ENCODE measurements at regions not wholly inside any gene's neighbourhood (a gene's known extent, or its start where the extent isn't known, plus 50 kb on each side); places are given as distances from the start of the nearest gene placed in this dataset.
"Not testable (repeated sequence)": the region's sequence is repeated elsewhere in the genome, so short reads cannot be mapped to it uniquely, and the experiment has no call there.

- peaks cover 11 to 16% of the 10 kb centered on the region in 2 experiments; a peak in 3 of 4 replicates for H3K9me3 ChIP-seq (ENCODE audit: control insufficient read depth in 1 of 2, insufficient read depth in 1 of 2, low read depth in 1 of 2, low read length in 2 of 2)
- RAD21 ChIA-PET (ENCODE audit: low non-redundant PET in 1 of 2, low total read pairs in 2 of 2, uncharacterized antibody in 2 of 2, unreplicated experiment in 2 of 2); H3K9ac ChIP-seq (ENCODE audit: low read length); H3K9me2 ChIP-seq (ENCODE audit: insufficient read depth); POLR2A ChIA-PET; CTCF ChIA-PET; DNase-seq (ENCODE audit: low read depth, low spot score); ATAC-seq; H3K4me1 ChIP-seq (ENCODE audit: control insufficient read depth in 1 of 2, insufficient read depth in 2 of 2, low read length in 2 of 2); intact Hi-C loops (cut with micrococcal nuclease); H3K79me2 ChIP-seq (ENCODE audit: insufficient read depth, low read length); BruUV-seq (replicated peaks); H4K20me1 ChIP-seq (ENCODE audit: insufficient read depth); H3K27ac ChIP-seq (ENCODE audit: low read depth, low read length); H3K4me2 ChIP-seq (ENCODE audit: low read length); H2AFZ ChIP-seq (ENCODE audit: low read depth, low read length, poor library complexity, severe bottlenecking); H3K4me3 ChIP-seq (replicated peaks in 1 of 2; ENCODE audit: low read depth in 1 of 2, low read length in 2 of 2); H3K36me3 ChIP-seq (ENCODE audit: control insufficient read depth in 1 of 2, insufficient read depth in 2 of 2, low read length in 2 of 2): not testable (repeated sequence)
- peaks cover 16% of the 10 kb centered on the region for H3K27me3 ChIP-seq (ENCODE audit: insufficient read depth, low read length)
Measured at GRCh38 chr21:9009267-9010016, 1511.9 kb upstream of the TPTE start.

- H3K4me3 ChIP-seq (replicated peaks in 1 of 2; ENCODE audit: low read depth in 1 of 2, low read length in 2 of 2); H3K36me3 ChIP-seq (ENCODE audit: control insufficient read depth in 1 of 2, insufficient read depth in 2 of 2, low read length in 2 of 2); H3K9me2 ChIP-seq (ENCODE audit: insufficient read depth); H2AFZ ChIP-seq (ENCODE audit: low read depth, low read length, poor library complexity, severe bottlenecking); POLR2A ChIA-PET; DNase-seq (ENCODE audit: low read depth, low spot score); H3K9ac ChIP-seq (ENCODE audit: low read length); H3K4me2 ChIP-seq (ENCODE audit: low read length); CTCF ChIA-PET; intact Hi-C loops (cut with micrococcal nuclease); H3K27ac ChIP-seq (ENCODE audit: low read depth, low read length); ATAC-seq; H3K79me2 ChIP-seq (ENCODE audit: insufficient read depth, low read length); H3K4me1 ChIP-seq (ENCODE audit: control insufficient read depth in 1 of 2, insufficient read depth in 2 of 2, low read length in 2 of 2); RAD21 ChIA-PET (ENCODE audit: low non-redundant PET in 1 of 2, low total read pairs in 2 of 2, uncharacterized antibody in 2 of 2, unreplicated experiment in 2 of 2); H4K20me1 ChIP-seq (ENCODE audit: insufficient read depth): not testable (repeated sequence)
- H3K9me3 ChIP-seq (ENCODE audit: control insufficient read depth in 1 of 2, insufficient read depth in 1 of 2, low read depth in 1 of 2, low read length in 2 of 2): peaks cover 11 to 16% of the 10 kb centered on the region in 2 experiments; a peak in 3 of 4 replicates
- peaks cover 16% of the 10 kb centered on the region for H3K27me3 ChIP-seq (ENCODE audit: insufficient read depth, low read length)
- BruUV-seq (replicated peaks): TSS peak; percentile 37
Measured at GRCh38 chr21:9010121-9010795, 1511.1 kb upstream of the TPTE start.

GRCh38 chr21:9010936-9011890, 1510.2 kb upstream of the TPTE start:
- H3K4me3 ChIP-seq (replicated peaks in 1 of 2; ENCODE audit: low read depth in 1 of 2, low read length in 2 of 2); RAD21 ChIA-PET (ENCODE audit: low non-redundant PET in 1 of 2, low total read pairs in 2 of 2, uncharacterized antibody in 2 of 2, unreplicated experiment in 2 of 2); BruUV-seq (replicated peaks); POLR2A ChIA-PET; H3K9ac ChIP-seq (ENCODE audit: low read length); H3K4me1 ChIP-seq (ENCODE audit: control insufficient read depth in 1 of 2, insufficient read depth in 2 of 2, low read length in 2 of 2); H3K79me2 ChIP-seq (ENCODE audit: insufficient read depth, low read length); intact Hi-C loops (cut with micrococcal nuclease); CTCF ChIA-PET; H4K20me1 ChIP-seq (ENCODE audit: insufficient read depth); H3K9me2 ChIP-seq (ENCODE audit: insufficient read depth); H2AFZ ChIP-seq (ENCODE audit: low read depth, low read length, poor library complexity, severe bottlenecking); H3K27ac ChIP-seq (ENCODE audit: low read depth, low read length); H3K4me2 ChIP-seq (ENCODE audit: low read length); DNase-seq (ENCODE audit: low read depth, low spot score); H3K36me3 ChIP-seq (ENCODE audit: control insufficient read depth in 1 of 2, insufficient read depth in 2 of 2, low read length in 2 of 2): not testable (repeated sequence)
- peak; percentile 39; the same call in 1 of the 2 replicates for ATAC-seq
- peaks cover 16% of the 10 kb centered on the region for H3K27me3 ChIP-seq (ENCODE audit: insufficient read depth, low read length)
- H3K9me3 ChIP-seq (ENCODE audit: control insufficient read depth in 1 of 2, insufficient read depth in 1 of 2, low read depth in 1 of 2, low read length in 2 of 2): peaks cover 11 to 16% of the 10 kb centered on the region in 2 experiments; a peak in 3 of 4 replicates

GRCh38 chr21:9011916-9012315, 1509.5 kb upstream of the TPTE start:
- H3K4me1 ChIP-seq (ENCODE audit: control insufficient read depth in 1 of 2, insufficient read depth in 2 of 2, low read length in 2 of 2); H3K9me2 ChIP-seq (ENCODE audit: insufficient read depth); ATAC-seq; H4K20me1 ChIP-seq (ENCODE audit: insufficient read depth); H3K4me3 ChIP-seq (replicated peaks in 1 of 2; ENCODE audit: low read depth in 1 of 2, low read length in 2 of 2); H3K4me2 ChIP-seq (ENCODE audit: low read length); DNase-seq (ENCODE audit: low read depth, low spot score); H3K27ac ChIP-seq (ENCODE audit: low read depth, low read length); H2AFZ ChIP-seq (ENCODE audit: low read depth, low read length, poor library complexity, severe bottlenecking); BruUV-seq (replicated peaks); POLR2A ChIA-PET; CTCF ChIA-PET; H3K36me3 ChIP-seq (ENCODE audit: control insufficient read depth in 1 of 2, insufficient read depth in 2 of 2, low read length in 2 of 2); H3K79me2 ChIP-seq (ENCODE audit: insufficient read depth, low read length); RAD21 ChIA-PET (ENCODE audit: low non-redundant PET in 1 of 2, low total read pairs in 2 of 2, uncharacterized antibody in 2 of 2, unreplicated experiment in 2 of 2); H3K9ac ChIP-seq (ENCODE audit: low read length); intact Hi-C loops (cut with micrococcal nuclease): not testable (repeated sequence)
- peaks cover 16% of the 10 kb centered on the region for H3K27me3 ChIP-seq (ENCODE audit: insufficient read depth, low read length)
- peaks cover 11 to 16% of the 10 kb centered on the region in 2 experiments; a peak in 3 of 4 replicates for H3K9me3 ChIP-seq (ENCODE audit: control insufficient read depth in 1 of 2, insufficient read depth in 1 of 2, low read depth in 1 of 2, low read length in 2 of 2)

All from HCT116 (cell line).